Smooth muscle cell (in vitro differentiated cells): ENCODE measurements at regions not wholly inside any gene's neighbourhood (a gene's known extent, or its start where the extent isn't known, plus 50 kb on each side); places are given as distances from the start of the nearest gene placed in this dataset.

Experiments used
- DNase-seq: peaks from one replicate; lab custom pipeline; 2025; ENCODE audit not compliant: unreplicated experiment; lab: John Stamatoyannopoulos, UW
- H2AFZ ChIP-seq: fragments of 200-600 bp; sonication (generic); 2 replicates; pipeline ENCODE4 v1.6.0; 2016; ENCODE audit warnings: antibody characterized with exemption, low read depth, mild to moderate bottlenecking
- H3F3A ChIP-seq: fragments of 200-600 bp; sonication (generic); 2 replicates; pipeline ENCODE4 v1.6.0; 2017; ENCODE audit warnings: antibody characterized with exemption, low read depth
- H3K27ac ChIP-seq: fragments of 200-600 bp; sonication (generic); 2 replicates; pipeline ENCODE4 v1.5.1; 2016; ENCODE audit warnings: low read depth, mild to moderate bottlenecking
- H3K27me3 ChIP-seq: fragments of 200-600 bp; sonication (generic); 2 replicates; pipeline ENCODE4 v1.6.1; 2016; ENCODE audit warnings: low read depth, mild to moderate bottlenecking
- H3K36me3 ChIP-seq: fragments of 200-600 bp; sonication (generic); 2 replicates; pipeline ENCODE4 v1.5.1; 2016; ENCODE audit warnings: low read depth
- H3K4me1 ChIP-seq: fragments of 200-600 bp; sonication (generic); 2 replicates; pipeline ENCODE4 v1.5.1; 2016; ENCODE audit warnings: low read depth
- H3K4me2 ChIP-seq: fragments of 200-600 bp; sonication (generic); 2 replicates; pipeline ENCODE4 v1.6.0; 2016; ENCODE audit warnings: mild to moderate bottlenecking
- H3K4me3 ChIP-seq: fragments of 200-600 bp; sonication (generic); 2 replicates; pipeline ENCODE4 v1.5.1; 2016; ENCODE audit warnings: mild to moderate bottlenecking
- H3K79me2 ChIP-seq: fragments of 200-600 bp; sonication (generic); 2 replicates; pipeline ENCODE4 v1.6.0; 2016; ENCODE audit warnings: low read depth, mild to moderate bottlenecking
- H3K9ac ChIP-seq: fragments of 200-600 bp; sonication (generic); 2 replicates; pipeline ENCODE4 v1.6.0; 2016; ENCODE audit warnings: low read depth
- H3K9me3 ChIP-seq: fragments of 200-600 bp; sonication (generic); replicated peaks from 2 replicates; pipeline ENCODE4 v1.5.1; 2016; ENCODE audit warnings: low read depth
- H4K20me1 ChIP-seq: fragments of 200-600 bp; sonication (generic); 2 replicates; pipeline ENCODE4 v1.6.0; 2016; ENCODE audit warnings: low read depth
- CTCF ChIP-seq: fragments of 200-600 bp; sonication (generic); IDR thresholded peaks from 2 replicates; pipeline ENCODE4 v1.5.1; 2017; ENCODE audit warnings: borderline replicate concordance, mild to moderate bottlenecking, antibody characterized with exemption; ENCODE audit not compliant: insufficient read depth, poor library complexity, severe bottlenecking
- WGBS: methylation state at CpG from one replicate; pipeline ENCODE4 v1.1.7; 2016; ENCODE audit warnings: low lambda C conversion rate; 5-methylcytosine and 5-hydroxymethylcytosine counted together

GRCh38 chr1:67991546-67991945 lies 58.9 kb downstream of the DIRAS3 start:
- Histone ChIP-seq H3K36me3 (no peaks in the 10 kb centered on the region), H3K4me1 (no peaks in the 10 kb centered on the region), H3K9me3 (no peaks in the 10 kb centered on the region), H3K9ac (no peak overlapping the region), H3K4me3 (no peak overlapping the region), H3F3A (no peaks in the 10 kb centered on the region), H3K27ac (no peak overlapping the region), H4K20me1 (no peaks in the 10 kb centered on the region), H3K27me3 (no peaks in the 10 kb centered on the region), H2AFZ (no peak overlapping the region), H3K79me2 (no peaks in the 10 kb centered on the region), H3K4me2 (no peak overlapping the region)
- no peak for TF ChIP-seq CTCF
- no peak for DNase-seq
- 98% methylated on average over 5 of the region's 5 CpGs for WGBS

- no peak overlapping the region for H3K4me3 ChIP-seq
- no peak overlapping the region for H2AFZ ChIP-seq
- no peak overlapping the region for H3K4me2 ChIP-seq
- H3K27me3 ChIP-seq: no peaks in the 10 kb centered on the region
- no peaks in the 10 kb centered on the region for H4K20me1 ChIP-seq
- H3K9ac ChIP-seq: no peak overlapping the region
- H3K36me3 ChIP-seq: no peaks in the 10 kb centered on the region
- no peaks in the 10 kb centered on the region for H3K4me1 ChIP-seq
- no peaks in the 10 kb centered on the region for H3K9me3 ChIP-seq
- WGBS: 80% methylated on average over 5 of the region's 5 CpGs
- no peaks in the 10 kb centered on the region for H3F3A ChIP-seq
- TF ChIP-seq CTCF: no peak
- DNase-seq: no peak
- no peak overlapping the region for H3K27ac ChIP-seq
- H3K79me2 ChIP-seq: no peaks in the 10 kb centered on the region
Measured at GRCh38 chr1:67988066-67988465, 62.4 kb downstream of the DIRAS3 start.

- H3K4me1 ChIP-seq: no peaks in the 10 kb centered on the region
- H4K20me1 ChIP-seq: no peaks in the 10 kb centered on the region
- 80% methylated on average over 13 of the region's 13 CpGs for WGBS
- H3K79me2 ChIP-seq: no peaks in the 10 kb centered on the region
- H3F3A ChIP-seq: no peaks in the 10 kb centered on the region
- no peak overlapping the region for H3K9ac ChIP-seq
- no peaks in the 10 kb centered on the region for H3K36me3 ChIP-seq
- DNase-seq: no peak
- H3K27ac ChIP-seq: no peak overlapping the region
- no peaks in the 10 kb centered on the region for H3K27me3 ChIP-seq
- TF ChIP-seq CTCF: no peak
- H3K4me3 ChIP-seq: no peak overlapping the region
- no peaks in the 10 kb centered on the region for H3K9me3 ChIP-seq
- no peak overlapping the region for H3K4me2 ChIP-seq
- H2AFZ ChIP-seq: no peak overlapping the region
Measured at GRCh38 chr1:67987046-67987799, 63.2 kb downstream of the DIRAS3 start.

- no peak for TF ChIP-seq CTCF
- DNase-seq: no peak
- Histone ChIP-seq H3K36me3 (no peaks in the 10 kb centered on the region), H3K27ac (no peak overlapping the region), H3K9me3 (no peaks in the 10 kb centered on the region), H3K4me2 (no peak overlapping the region), H3K79me2 (no peaks in the 10 kb centered on the region), H3F3A (no peaks in the 10 kb centered on the region), H3K4me1 (no peaks in the 10 kb centered on the region), H3K27me3 (no peaks in the 10 kb centered on the region), H3K4me3 (no peak overlapping the region), H3K9ac (no peak overlapping the region), H4K20me1 (no peaks in the 10 kb centered on the region), H2AFZ (no peak overlapping the region)
- 94% methylated on average over 1 of the region's 1 CpG for WGBS
Measured at GRCh38 chr1:67983867-67984266, 66.6 kb downstream of the DIRAS3 start.
